ENCODE measurements at regions not wholly inside any gene's neighbourhood (a gene's known extent, or its start where the extent isn't known, plus 50 kb on each side); places are given as distances from the start of the nearest gene placed in this dataset.

- intact Hi-C loops (cut with micrococcal nuclease), result no loop called here
- DNase-seq (no peak), ATAC-seq (no peak)
Observed at GRCh38 chr9:92187989-92188714, 72.9 kb upstream of the SPTLC1 start.

GRCh38 chr9:92187390-92187789 lies 72.2 kb upstream of the SPTLC1 start:
- DNase-seq (no peak), ATAC-seq (no peak)
- intact Hi-C loops (cut with micrococcal nuclease), result no loop called here

GRCh38 chr9:92186631-92187030 lies 71.4 kb upstream of the SPTLC1 start:
- ATAC-seq, result no peak
- intact Hi-C loops (cut with micrococcal nuclease), result no loop called here
- DNase-seq, result no peak

GRCh38 chr9:92185681-92186080 lies 70.5 kb upstream of the SPTLC1 start:
- ATAC-seq (no peak), DNase-seq (no peak)
- intact Hi-C loops (cut with micrococcal nuclease), result no loop called here

GRCh38 chr9:92185096-92185495 lies 69.9 kb upstream of the SPTLC1 start:
- DNase-seq (no peak), ATAC-seq (no peak)
- intact Hi-C loops (cut with micrococcal nuclease), result no loop called here

- intact Hi-C loops (cut with micrococcal nuclease), result no loop called here
Observed at GRCh38 chr9:92184041-92184564, 68.9 kb upstream of the SPTLC1 start.

GRCh38 chr9:92183449-92183848 lies 68.2 kb upstream of the SPTLC1 start:
- intact Hi-C loops (cut with micrococcal nuclease), result no loop called here
- ATAC-seq, result no peak
- no peak for DNase-seq

More at GRCh38 chr9:92184041-92184564, 68.9 kb upstream of the SPTLC1 start:
- DNase-seq (no peak), ATAC-seq (no peak)

- DNase-seq, result no peak
- intact Hi-C loops (cut with micrococcal nuclease), result no loop called here
- ATAC-seq, result no peak
Observed at GRCh38 chr9:92181296-92181695, 66.1 kb upstream of the SPTLC1 start.

- ATAC-seq (peak; percentile 84), DNase-seq (peak; percentile 48)
- intact Hi-C loops (cut with micrococcal nuclease), result no loop called here
Observed at GRCh38 chr9:92180669-92181181, 65.5 kb upstream of the SPTLC1 start.

GRCh38 chr9:92180002-92180400 lies 64.8 kb upstream of the SPTLC1 start:
- ATAC-seq (no peak), DNase-seq (no peak)
- intact Hi-C loops (cut with micrococcal nuclease), result no loop called here

- DNase-seq, result no peak
- intact Hi-C loops (cut with micrococcal nuclease), result no loop called here
- no peak for ATAC-seq
Observed at GRCh38 chr9:92179286-92180001, 64.2 kb upstream of the SPTLC1 start.

GRCh38 chr9:92177591-92177990 lies 62.4 kb upstream of the SPTLC1 start:
- DNase-seq, result no peak
- intact Hi-C loops (cut with micrococcal nuclease), result no loop called here
- no peak for ATAC-seq

GRCh38 chr9:92176800-92177185 lies 61.6 kb upstream of the SPTLC1 start:
- ATAC-seq (no peak), DNase-seq (no peak)
- intact Hi-C loops (cut with micrococcal nuclease), result no loop called here

GRCh38 chr9:92176068-92176799 lies 61.0 kb upstream of the SPTLC1 start:
- DNase-seq, result no peak
- intact Hi-C loops (cut with micrococcal nuclease), result no loop called here
- no peak for ATAC-seq

GRCh38 chr9:92175441-92175840 lies 60.2 kb upstream of the SPTLC1 start:
- DNase-seq (no peak), ATAC-seq (no peak)
- intact Hi-C loops (cut with micrococcal nuclease), result no loop called here

- DNase-seq (no peak), ATAC-seq (no peak)
- intact Hi-C loops (cut with micrococcal nuclease), result no loop called here
Observed at GRCh38 chr9:92173318-92173717, 58.1 kb upstream of the SPTLC1 start.

- intact Hi-C loops (cut with micrococcal nuclease), result no loop called here
- no peak for ATAC-seq
- DNase-seq, result no peak
Observed at GRCh38 chr9:92171822-92172221, 56.6 kb upstream of the SPTLC1 start.

- intact Hi-C loops (cut with micrococcal nuclease), result no loop called here
- ATAC-seq (no peak), DNase-seq (no peak)
Observed at GRCh38 chr9:92171281-92171680, 56.1 kb upstream of the SPTLC1 start.

- DNase-seq (no peak), ATAC-seq (peak; percentile 77)
Observed at GRCh38 chr9:92170848-92171247, 55.6 kb upstream of the SPTLC1 start.

GRCh38 chr9:92165484-92165883 lies 50.3 kb upstream of the SPTLC1 start:
- ATAC-seq (no peak), DNase-seq (no peak)
- intact Hi-C loops (cut with micrococcal nuclease), result no loop called here

More at GRCh38 chr9:92170848-92171247, 55.6 kb upstream of the SPTLC1 start:
- intact Hi-C loops (cut with micrococcal nuclease), result no loop called here
